HepG2 (cell line): ENCODE measurements at regions not wholly inside any gene's neighbourhood (a gene's known extent, or its start where the extent isn't known, plus 50 kb on each side); places are given as distances from the start of the nearest gene placed in this dataset.

Experiments
- ATAC-seq: fragments of 200-7000 bp; cut with Tn5 transposase; 3 replicates; pipeline ENCODE4 v1.9.1; 2020; ENCODE audit warnings: mild to moderate bottlenecking, moderate library complexity
- BruUV-seq: library from RNA; stranded (reverse); fragments of 400-500 nt; replicated peaks from 2 replicates; lab custom pipeline; 2021; lab: Mats Ljungman, UMichigan
- CTCF ChIA-PET: fragments of 300-600 bp; formaldehyde crosslinking; extraction: SDS; loops from one replicate; lab custom pipeline; 2021; ENCODE audit warnings: low total read pairs, inconsistent platforms, low intra/inter-chr PET ratio; lab: Yijun Ruan, JAX
- POLR2A ChIA-PET: fragments of 350-600 bp; sonication (Branson Sonifier 250); formaldehyde crosslinking; loops from one replicate; lab custom pipeline; 2020; ENCODE audit warnings: antibody characterized with exemption, inconsistent platforms; lab: Yijun Ruan, JAX
- DNase-seq: peaks from one replicate; pipeline ENCODE4 v3.0.0-alpha.2; 2015; ENCODE audit warnings: low spot score
- FAIRE-seq: peaks from 3 replicates; lab custom pipeline; 2011; peaks lifted over from hg19 to GRCh38; lab: Jason Lieb, UNC
- H2AFZ ChIP-seq: one replicate; pipeline ENCODE4 v1.6.1; 2011; ENCODE audit warnings: low read length, inconsistent platforms
- H3K27ac ChIP-seq: fragments of 300-600 bp; 3 replicates; pipeline ENCODE4 v1.8.0; 2011; ENCODE audit warnings: mixed run types, mild to moderate bottlenecking, mixed read lengths, low read length, inconsistent platforms; ENCODE audit not compliant: insufficient read depth; ENCODE audit errors: extremely low read length
- H3K27me3 ChIP-seq, 2 experiments: fragments of 200-600 bp in 1 of 2; 2 replicates in 1 of 2; 3 replicates in 1 of 2; pipeline versions ENCODE4 v1.6.0 to v1.8.0; 2011; ENCODE audit warnings: low read length in 2 of 2, mild to moderate bottlenecking in 2 of 2, moderate library complexity in 2 of 2, inconsistent platforms in 1 of 2; ENCODE audit not compliant: insufficient read depth in 2 of 2, control insufficient read depth in 1 of 2
- H3K36me3 ChIP-seq, 2 experiments: fragments of 200-600 bp in 1 of 2; replicated peaks in 1 of 2; 2 replicates in 1 of 2; 3 replicates in 1 of 2; pipeline versions ENCODE4 v1.5.1 to v1.8.0; 2011; ENCODE audit warnings: low read length in 2 of 2, inconsistent platforms in 1 of 2; ENCODE audit not compliant: insufficient read depth in 2 of 2, control insufficient read depth in 1 of 2
- H3K4me1 ChIP-seq: 2 replicates; pipeline ENCODE4 v1.5.1; 2012; ENCODE audit warnings: low read length, inconsistent platforms; ENCODE audit not compliant: insufficient read depth
- H3K4me2 ChIP-seq: 2 replicates; pipeline ENCODE4 v1.6.0; 2011; ENCODE audit warnings: low read depth, low read length, inconsistent platforms
- H3K4me3 ChIP-seq, 3 experiments: fragments of 200-600 bp in 1 of 3; sonication (generic), shearing (Covaris generic) in 1 of 3; replicated peaks in 1 of 3; 2 replicates each; pipeline ENCODE4 v1.5.1; 2011 to 2016; ENCODE audit warnings: low read length in 3 of 3, inconsistent platforms in 2 of 3, low read depth in 2 of 3, mild to moderate bottlenecking in 2 of 3, control low read depth in 1 of 3, mixed read lengths in 1 of 3; ENCODE audit not compliant: insufficient read depth in 1 of 3
- H3K79me2 ChIP-seq: one replicate; pipeline ENCODE4 v1.6.1; 2011; ENCODE audit warnings: low read length, inconsistent platforms; ENCODE audit not compliant: insufficient read depth
- H3K9ac ChIP-seq: 2 replicates; pipeline ENCODE4 v1.6.0; 2011; ENCODE audit warnings: mild to moderate bottlenecking, low read depth, low read length, inconsistent platforms; ENCODE audit not compliant: insufficient read depth
- H3K9me3 ChIP-seq: 2 replicates; pipeline ENCODE4 v1.5.1; 2012; ENCODE audit warnings: mild to moderate bottlenecking, low read length
- H4K20me1 ChIP-seq: 2 replicates; pipeline ENCODE4 v1.6.0; 2011; ENCODE audit warnings: inconsistent platforms, mild to moderate bottlenecking, low read length, moderate library complexity; ENCODE audit not compliant: insufficient read depth
- MEF2D ChIP-seq: sonication (generic); formaldehyde crosslinking; IDR thresholded peaks from 2 replicates; pipeline ENCODE4 v1.5.1; 2020; ENCODE audit warnings: mild to moderate bottlenecking, missing genetic modification reagents
- SIX1 ChIP-seq: sonication (generic); formaldehyde crosslinking; IDR thresholded peaks from 2 replicates; pipeline ENCODE4 v1.4.0; 2020; ENCODE audit warnings: missing genetic modification reagents, borderline replicate concordance
- TMF1 ChIP-seq: sonication (generic); formaldehyde crosslinking; IDR thresholded peaks from 2 replicates; pipeline ENCODE4 v1.8.1; 2022; ENCODE audit warnings: low read depth, missing genetic modification reagents
- ZNF337 ChIP-seq: sonication (generic); formaldehyde crosslinking; IDR thresholded peaks from 2 replicates; pipeline ENCODE4 v1.5.1; 2020; ENCODE audit warnings: missing genetic modification reagents, low read depth, mild to moderate bottlenecking, borderline replicate concordance
- ZNF605 ChIP-seq: sonication (generic); formaldehyde crosslinking; IDR thresholded peaks from 2 replicates; pipeline ENCODE4 v1.8.0; 2022; ENCODE audit warnings: mild to moderate bottlenecking, missing genetic modification reagents
- ZNF619 ChIP-seq: sonication (generic); formaldehyde crosslinking; IDR thresholded peaks from 2 replicates; pipeline ENCODE4 v1.4.0; 2020; ENCODE audit warnings: mild to moderate bottlenecking, missing genetic modification reagents
- WGBS: methylation state at CpG from one replicate; pipeline ENCODE4 v1.1.6; 2017; ENCODE audit warnings: low lambda C conversion rate; 5-methylcytosine and 5-hydroxymethylcytosine counted together
- in situ Hi-C: cut with HindIII; loops from 2 replicates; pipeline ENCODE4 v1.10.0; 2017; ENCODE audit warnings: low pct_unique_long_range_greater_than_20kb; ENCODE audit not compliant: extremely low pct_ligation_motif_present
- intact Hi-C: fragments of 100-400 bp; cut with micrococcal nuclease; formaldehyde crosslinking; loops from one replicate; pipeline ENCODE4 v1.10.0; 2022; ENCODE audit not compliant: unreplicated experiment
- TF ChIP-seq, protein P1 (sequence below): sonication (generic); formaldehyde crosslinking; conservative IDR thresholded peaks from 2 replicates; pipeline ENCODE4 v1.4.0; 2020; ENCODE audit warnings: missing genetic modification reagents

DNA sequence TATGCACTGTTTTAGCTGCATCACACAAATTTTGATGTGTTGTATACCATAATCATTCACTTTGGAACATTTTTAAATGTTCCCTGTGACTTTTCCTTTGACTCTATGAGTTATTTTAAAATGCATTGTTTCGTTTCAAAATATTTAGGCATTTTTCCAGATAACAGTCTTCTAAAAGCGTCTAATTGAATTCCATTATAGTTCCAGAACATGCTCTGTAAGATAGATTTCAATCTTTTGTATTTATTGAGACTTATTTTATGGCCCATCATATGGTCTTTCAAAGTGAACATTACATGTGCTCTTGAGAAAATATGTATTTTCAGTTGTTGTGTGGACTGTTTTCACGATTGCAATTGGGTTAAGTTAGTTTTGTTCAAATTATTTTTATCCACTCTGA, 98.7 kb upstream of the ARHGAP5 start:
- DNase-seq (no peak), ATAC-seq (no peak), FAIRE-seq (peak; percentile 37)
- Histone ChIP-seq H3K27ac (no peak overlapping the region), H3K79me2 (no peaks in the 10 kb centered on the region), H3K4me3 (no peak overlapping the region), H3K9ac (no peak overlapping the region), H3K36me3 (no peaks in the 10 kb centered on the region), H2AFZ (no peak overlapping the region), H3K27me3 (no peaks in the 10 kb centered on the region)
- ChIA-PET CTCF (no interaction called here), POLR2A (no interaction called here)
- in situ Hi-C loops: no loop called here
- TF ChIP-seq ZNF605 (CRISPR knock-in tag) (no peak), SIX1 (CRISPR knock-in tag) (no peak)
- TF ChIP-seq, all 625 proteins: peak for 0
- Histone ChIP-seq H4K20me1 (no peaks in the 10 kb centered on the region), H3K4me2 (no peak overlapping the region), H3K4me1 (no peaks in the 10 kb centered on the region), H3K9me3 (peaks cover 25% of the 10 kb centered on the region)
- intact Hi-C loops: no loop called here
- no TSS peak for BruUV-seq
- 4% methylated on average over 3 of the region's 3 CpGs for WGBS

DNA sequence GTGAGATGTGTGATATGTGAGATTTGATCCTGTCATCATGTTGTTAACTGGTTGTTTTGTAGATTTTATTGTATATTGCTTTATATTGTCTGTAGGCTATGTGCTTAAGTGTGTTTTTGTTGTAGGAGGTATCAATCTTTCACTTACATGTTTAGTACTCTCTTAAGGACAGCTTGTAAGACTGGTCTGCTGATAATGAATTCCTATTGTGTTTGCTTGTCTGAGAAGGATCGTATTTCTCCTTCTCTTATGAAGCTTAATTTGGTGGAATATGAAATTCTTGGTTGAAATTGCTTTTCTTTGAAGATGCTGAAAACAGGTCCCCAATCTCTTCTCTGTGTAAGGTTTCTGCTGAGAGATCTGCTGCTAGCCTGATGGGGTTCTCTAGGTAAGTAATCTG, 94.5 kb upstream of the ARHGAP5 start:
- 0% methylated on average over 1 of the region's 1 CpG for WGBS
- TF ChIP-seq ZNF619 (CRISPR knock-in tag) (no peak), TMF1 (CRISPR knock-in tag) (no peak), MEF2D (CRISPR knock-in tag) (no peak), ZNF337 (peak; percentile 97; the same call in 1 of the 2 replicates)
- TF ChIP-seq, protein P1, sequence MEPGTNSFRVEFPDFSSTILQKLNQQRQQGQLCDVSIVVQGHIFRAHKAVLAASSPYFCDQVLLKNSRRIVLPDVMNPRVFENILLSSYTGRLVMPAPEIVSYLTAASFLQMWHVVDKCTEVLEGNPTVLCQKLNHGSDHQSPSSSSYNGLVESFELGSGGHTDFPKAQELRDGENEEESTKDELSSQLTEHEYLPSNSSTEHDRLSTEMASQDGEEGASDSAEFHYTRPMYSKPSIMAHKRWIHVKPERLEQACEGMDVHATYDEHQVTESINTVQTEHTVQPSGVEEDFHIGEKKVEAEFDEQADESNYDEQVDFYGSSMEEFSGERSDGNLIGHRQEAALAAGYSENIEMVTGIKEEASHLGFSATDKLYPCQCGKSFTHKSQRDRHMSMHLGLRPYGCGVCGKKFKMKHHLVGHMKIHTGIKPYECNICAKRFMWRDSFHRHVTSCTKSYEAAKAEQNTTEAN: no peak
- Histone ChIP-seq H3K4me1 (no peaks in the 10 kb centered on the region), H3K27ac (no peak overlapping the region), H3K9ac (no peak overlapping the region), H3K27me3 (no peaks in the 10 kb centered on the region), H3K9me3 (peaks cover 13% of the 10 kb centered on the region), H2AFZ (no peak overlapping the region), H3K79me2 (no peaks in the 10 kb centered on the region), H3K36me3 (no peaks in the 10 kb centered on the region), H3K4me2 (no peak overlapping the region), H3K4me3 (no peak overlapping the region), H4K20me1 (no peaks in the 10 kb centered on the region)
- DNase-seq (no peak), ATAC-seq (no peak), FAIRE-seq (peak; percentile 30)
- ChIA-PET POLR2A (no interaction called here), CTCF (no interaction called here)
- BruUV-seq: no TSS peak
- in situ Hi-C loops (no loop called here), intact Hi-C loops (no loop called here)
